ENCODE measurements at regions not wholly inside any gene's neighbourhood (a gene's known extent, or its start where the extent isn't known, plus 50 kb on each side); places are given as distances from the start of the nearest gene placed in this dataset.

GRCh38 chr4:141290771-141291170 is 70.1 kb downstream of the ZNF330 start:
- no peak for DNase-seq

GRCh38 chr4:141294306-141294705 is 73.6 kb downstream of the ZNF330 start:
- no peak for DNase-seq

- no peak for DNase-seq
Measured at GRCh38 chr4:141301216-141301615, 80.5 kb downstream of the ZNF330 start.

GRCh38 chr4:141302924-141303323 is 82.2 kb downstream of the ZNF330 start:
- no peak for DNase-seq

DNA sequence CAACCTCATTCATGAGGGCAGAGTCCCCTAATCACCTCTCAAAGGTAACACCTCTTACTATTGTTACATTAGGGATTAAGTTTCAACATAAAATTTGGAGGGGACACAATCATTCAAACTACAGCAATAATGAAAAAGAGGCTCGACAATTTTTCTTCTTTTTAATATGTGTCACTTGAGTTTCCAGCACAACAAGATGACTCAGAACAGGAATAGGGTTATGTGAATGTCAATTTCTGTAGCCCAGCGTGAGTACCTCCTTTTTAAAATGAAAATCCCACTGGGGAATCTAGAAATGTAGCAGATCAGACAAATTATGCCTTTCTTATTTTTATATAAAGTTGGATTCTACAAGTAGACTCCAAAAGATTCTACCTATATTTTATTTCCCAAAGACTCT is 83.7 kb downstream of the ZNF330 start:
- no peak for DNase-seq

DNA sequence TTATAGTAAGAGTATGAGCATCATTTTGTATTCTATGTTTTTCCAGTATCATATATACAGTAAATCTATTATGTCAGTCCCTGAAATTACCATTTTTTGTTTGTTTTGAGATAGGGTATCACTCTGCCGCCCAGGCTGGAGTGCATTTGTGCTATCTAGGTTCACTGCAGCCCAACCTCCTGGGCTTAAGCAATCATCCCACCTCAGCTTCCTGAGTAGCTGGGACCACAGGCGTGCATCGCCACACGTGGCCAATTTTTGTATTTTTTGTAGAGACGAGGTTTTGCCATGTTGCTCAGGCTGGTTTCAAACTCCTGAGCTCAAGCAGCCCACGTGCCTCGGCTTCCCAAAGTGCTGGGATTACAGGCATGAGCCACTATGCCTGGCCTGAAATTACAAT is 85.6 kb downstream of the ZNF330 start:
- no peak for DNase-seq

GRCh38 chr4:141307241-141307689 is 86.6 kb downstream of the ZNF330 start:
- DNase-seq = peak; percentile 57

GRCh38 chr4:141309874-141310273 is 89.2 kb downstream of the ZNF330 start:
- DNase-seq = no peak

- no peak for DNase-seq
Measured at GRCh38 chr4:141311246-141312204, 90.8 kb downstream of the ZNF330 start.

GRCh38 chr4:141314627-141315026 is 93.9 kb downstream of the ZNF330 start:
- DNase-seq = no peak

DNA sequence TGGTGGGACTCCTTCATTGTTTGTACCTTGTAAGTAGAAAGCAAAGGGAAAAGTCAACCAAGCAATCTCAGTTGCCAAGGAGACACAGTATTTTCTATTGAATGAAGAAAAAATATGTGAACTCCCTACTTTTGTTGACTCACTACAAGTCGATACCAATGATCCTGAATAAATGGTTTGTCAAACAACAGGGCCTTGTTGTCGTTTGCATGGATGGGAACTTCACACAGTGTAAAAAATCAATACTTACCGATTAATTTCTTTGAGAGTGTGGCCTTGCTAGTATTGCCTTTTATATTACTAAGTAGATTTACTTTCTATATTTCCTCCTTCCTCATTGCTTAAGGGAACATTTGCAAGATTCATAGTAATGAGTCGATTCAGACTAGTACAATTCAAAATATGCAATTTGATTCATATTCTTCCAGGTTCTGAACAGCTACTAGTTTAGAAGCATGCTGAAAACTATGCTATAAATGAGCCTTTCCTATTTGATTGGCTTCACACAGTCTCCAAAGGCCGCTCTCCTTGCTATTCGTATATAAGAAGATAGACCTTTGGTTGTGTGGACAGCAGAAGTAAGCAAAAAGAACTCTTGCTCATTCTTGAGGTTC is 108.0 kb downstream of the ZNF330 start:
- no peak for DNase-seq

DNA sequence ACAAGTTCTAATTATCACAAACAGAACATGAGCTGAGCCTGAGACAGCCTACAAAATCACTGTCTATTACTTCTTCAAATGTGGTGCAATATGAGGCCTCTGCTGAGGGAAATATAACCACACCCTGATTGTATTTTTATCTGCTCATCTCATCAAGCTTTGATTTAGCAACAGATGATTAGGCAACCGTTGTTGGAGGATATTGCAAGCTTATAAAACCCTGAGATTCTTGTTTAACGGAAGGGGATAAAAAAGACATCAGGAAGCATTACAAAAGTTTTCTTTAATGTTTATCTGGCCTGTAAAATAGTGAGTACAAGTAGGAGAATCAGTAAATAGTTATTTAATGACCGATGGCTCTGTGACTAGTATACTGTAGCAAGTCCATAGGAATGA is 108.5 kb downstream of the ZNF330 start:
- no peak for DNase-seq

GRCh38 chr4:141330616-141331015 is 109.9 kb downstream of the ZNF330 start:
- DNase-seq = no peak

DNA sequence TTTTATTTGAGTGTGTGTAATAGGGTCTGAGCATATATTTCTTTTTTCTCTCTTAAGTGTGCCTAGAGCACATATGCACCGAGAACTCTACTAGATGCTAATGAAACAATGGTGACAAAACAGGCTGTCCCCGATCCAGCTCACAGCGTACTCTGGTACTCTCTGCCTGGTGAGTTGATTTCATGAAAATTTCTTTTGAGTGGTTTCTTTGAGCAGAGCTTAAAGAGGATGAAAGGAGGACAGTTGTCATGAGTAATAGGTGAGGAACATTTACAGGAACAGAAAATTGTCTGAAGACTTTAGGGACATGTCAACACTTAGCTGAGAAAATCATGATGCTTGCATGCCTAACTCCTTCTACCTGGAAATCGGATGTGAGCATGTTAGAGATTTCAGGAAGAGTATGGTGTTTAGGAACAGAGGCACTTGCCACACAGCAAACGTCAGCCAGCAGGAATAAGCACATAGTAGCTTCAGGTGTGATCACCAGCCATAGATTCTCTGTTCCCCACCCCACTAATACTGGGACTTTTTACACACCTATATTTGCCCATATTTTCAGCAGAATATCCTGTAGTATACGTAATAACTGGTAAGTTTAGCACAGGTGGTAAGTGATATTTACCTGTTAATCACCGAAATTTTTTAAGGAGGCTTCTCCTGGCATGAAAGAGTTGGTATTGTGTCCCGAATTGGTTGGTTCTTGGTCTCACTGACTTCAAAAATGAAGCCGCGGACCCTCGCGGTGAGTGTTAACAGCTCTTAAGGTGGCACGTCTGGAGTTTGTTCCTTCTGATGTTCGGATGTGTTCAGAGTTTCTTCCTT is 111.1 kb downstream of the ZNF330 start:
- no peak for DNase-seq

DNA sequence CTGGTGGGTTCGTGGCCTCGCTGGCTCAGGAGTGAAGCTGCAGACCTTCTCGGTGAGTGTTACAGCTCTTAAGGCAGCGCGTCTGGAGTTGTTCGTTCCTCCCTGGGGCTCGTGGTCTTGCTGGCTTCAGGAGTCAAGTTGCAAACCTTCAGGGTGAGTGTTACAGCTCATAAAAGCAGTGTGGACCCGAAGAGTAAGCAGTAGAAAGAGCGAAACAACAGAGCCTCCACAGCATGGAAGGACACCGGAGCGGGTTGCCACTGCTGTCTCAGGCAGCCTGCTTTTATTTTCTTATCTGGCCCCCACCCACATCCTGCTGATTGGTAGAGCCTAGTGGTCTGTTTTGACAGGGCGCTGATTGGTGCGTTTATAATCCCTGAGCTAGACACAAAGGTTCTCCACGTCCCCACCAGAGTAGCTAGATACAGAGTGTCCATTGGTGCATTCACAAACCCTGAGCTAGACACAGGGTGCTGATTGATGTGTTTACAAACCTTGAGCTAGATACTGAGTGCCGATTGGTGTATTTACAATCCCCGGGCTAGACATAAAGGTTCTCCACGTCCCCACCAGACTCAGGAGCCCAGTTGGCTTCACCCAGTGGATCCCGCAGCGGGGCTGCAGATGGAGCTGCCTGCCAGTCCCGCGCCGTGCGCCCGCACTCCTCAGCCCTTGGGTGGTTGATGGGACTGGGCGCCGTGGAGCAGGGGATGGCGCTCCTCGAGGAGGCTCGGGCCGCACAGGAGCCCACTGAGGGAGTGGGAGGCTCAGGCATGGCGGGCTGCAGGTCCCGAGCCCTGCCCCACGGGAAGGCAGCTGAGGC is 111.9 kb downstream of the ZNF330 start:
- peak; percentile 30 for DNase-seq

GRCh38 chr4:141333456-141334230 is 112.9 kb downstream of the ZNF330 start:
- peak; percentile 37 for DNase-seq

- DNase-seq = no peak
Measured at GRCh38 chr4:141335166-141335565, 114.5 kb downstream of the ZNF330 start.

DNA sequence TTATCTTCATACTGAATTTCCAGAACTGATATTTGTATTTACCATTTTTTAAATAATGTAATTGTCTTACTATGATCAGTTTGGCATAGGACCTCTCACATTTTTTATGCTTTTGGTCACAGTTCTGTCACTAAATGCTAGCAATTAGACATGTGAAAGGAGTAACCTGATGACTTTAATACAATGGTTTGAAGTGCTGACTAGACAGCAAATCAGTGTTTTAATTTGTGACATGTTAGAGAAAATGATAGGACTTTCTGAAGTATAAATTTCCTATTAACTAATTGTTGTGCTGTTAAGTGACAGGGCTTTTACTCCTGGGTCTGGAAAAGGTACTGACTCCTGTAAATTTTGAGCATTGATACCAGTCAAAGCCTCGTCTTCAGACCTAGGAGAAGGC is 117.5 kb downstream of the ZNF330 start:
- DNase-seq = no peak

DNA sequence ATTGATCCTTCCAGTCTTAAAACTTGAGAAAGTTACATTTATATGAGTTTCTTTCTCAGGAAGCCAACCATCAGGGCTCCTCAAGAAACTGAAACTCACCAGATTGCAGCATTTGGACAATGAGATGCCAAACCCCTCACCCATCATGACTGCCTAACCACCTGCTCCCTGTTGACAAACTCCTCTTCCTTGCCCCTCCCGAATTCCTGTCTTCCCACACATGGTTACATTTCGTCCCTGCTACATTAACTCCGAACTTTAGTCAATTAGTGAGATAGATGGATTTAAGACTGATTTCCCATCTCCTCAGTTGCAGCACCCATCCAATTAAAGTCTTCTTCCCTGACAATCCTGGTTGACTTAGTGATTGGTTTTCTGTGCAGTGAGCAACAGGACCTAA is 118.7 kb downstream of the ZNF330 start:
- DNase-seq = no peak

DNA sequence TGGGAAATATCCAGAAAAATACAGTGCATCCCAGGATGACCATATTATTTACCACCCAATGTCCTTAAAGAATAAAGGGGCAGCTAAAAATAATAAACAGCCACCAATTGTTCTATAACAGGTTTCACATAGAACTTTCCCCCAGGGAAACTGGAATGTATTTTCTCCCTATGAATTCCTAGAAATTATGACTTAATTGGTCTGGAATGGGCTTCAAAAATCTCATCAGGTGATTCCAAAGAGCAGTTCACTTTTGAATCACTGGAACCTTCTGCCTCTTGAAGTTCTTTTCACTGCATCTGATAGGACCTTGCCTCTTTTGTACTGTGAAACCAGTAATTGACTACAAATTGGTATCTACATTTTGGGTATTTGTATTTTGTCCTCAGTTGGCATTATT is 119.3 kb downstream of the ZNF330 start:
- DNase-seq = no peak

DNA sequence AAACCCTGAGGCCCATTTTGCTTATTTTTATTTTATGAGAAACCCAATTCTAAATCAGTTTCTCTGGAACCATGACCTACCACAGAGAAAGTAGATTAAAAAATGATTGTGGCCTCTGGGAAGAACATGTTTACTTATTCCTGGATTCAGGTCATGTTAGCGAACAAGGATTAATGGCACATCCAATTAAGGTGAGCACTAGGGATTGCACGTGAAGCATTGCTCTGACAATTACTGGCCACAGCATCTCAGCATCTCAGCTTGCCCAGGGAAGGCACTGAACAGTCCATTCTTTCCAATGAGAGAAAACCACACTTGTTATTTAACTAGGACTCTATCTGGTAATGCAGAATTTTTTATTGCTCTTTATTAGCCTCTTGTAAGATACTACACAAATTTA is 119.8 kb downstream of the ZNF330 start:
- DNase-seq = no peak

DNA sequence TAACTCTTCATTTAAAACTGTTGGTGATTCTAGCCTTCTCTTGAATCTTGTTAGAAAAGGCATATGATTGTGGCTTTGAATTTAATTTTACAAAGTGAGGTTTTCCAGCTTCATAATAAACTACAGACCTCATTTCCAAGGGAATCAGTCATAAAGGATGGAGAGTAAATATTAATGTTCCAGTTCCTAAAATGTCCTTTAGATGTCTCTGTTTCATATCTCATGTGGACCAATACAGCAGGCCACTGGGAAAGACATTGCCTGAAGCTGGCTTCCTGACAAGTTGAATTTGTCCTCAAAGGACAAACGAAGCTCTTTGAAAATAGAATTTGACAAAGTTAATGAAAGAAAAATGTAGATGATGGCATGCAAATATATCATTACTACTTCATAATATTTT is 125.4 kb downstream of the ZNF330 start:
- peak; percentile 39 for DNase-seq
